GM18505 (cell line): ENCODE measurements at regions not wholly inside any gene's neighbourhood (a gene's known extent, or its start where the extent isn't known, plus 50 kb on each side); places are given as distances from the start of the nearest gene placed in this dataset.
"Not testable (repeated sequence)": the region's sequence is repeated elsewhere in the genome, so short reads cannot be mapped to it uniquely, and the experiment has no call there.

Experiments used
- ATAC-seq: cut with Tn5 transposase; IDR thresholded peaks from one replicate; pipeline ENCODE4 v1.9.1; 2021; ENCODE audit not compliant: unreplicated experiment
- POLR2A ChIP-seq: IDR thresholded peaks from 4 replicates; pipeline ENCODE4 v1.6.1; 2011; ENCODE audit warnings: borderline replicate concordance; ENCODE audit not compliant: insufficient read depth, insufficient read length; ENCODE audit errors: extremely low read depth

DNA sequence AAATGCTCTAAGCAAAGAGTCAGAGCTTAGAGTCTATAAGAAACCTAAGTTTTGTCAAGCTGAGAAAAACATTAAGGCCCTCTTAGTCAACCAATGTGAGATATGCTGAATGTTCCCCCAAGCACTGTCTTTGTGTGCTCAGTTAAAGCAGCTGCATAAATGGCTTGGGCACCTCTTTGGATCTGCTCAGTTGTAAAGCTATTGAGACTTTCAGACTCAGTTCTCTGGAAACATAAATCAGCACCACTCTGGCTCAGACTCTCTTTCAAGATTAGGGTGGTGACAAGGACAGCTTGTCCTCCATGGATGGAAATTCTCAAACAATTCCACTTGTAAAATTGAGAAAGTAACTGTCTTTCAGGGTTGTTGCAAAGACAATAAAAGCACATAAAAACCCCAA, 807.9 kb downstream of the PRELID2 start:
- TF ChIP-seq POLR2A: no peak
- ATAC-seq: no peak

DNA sequence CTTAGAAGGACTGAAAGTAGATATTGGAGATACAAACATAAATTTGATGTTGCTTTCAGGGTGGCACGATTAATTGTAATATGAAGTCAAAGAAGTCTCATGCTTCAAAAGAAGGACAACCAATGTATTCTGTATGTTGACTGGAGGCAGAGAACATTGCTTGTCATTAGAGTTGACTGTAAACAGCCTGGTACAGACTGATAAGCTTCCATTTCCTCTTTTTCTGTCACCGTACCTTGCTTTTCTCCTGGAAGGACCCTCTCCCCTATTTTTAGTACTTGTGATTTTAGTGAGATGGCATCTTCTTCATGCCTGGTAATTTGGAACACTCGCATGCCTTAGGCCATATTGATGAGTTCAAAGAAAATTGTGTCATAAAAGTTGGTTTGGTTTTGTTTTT, 809.4 kb downstream of the PRELID2 start:
- TF ChIP-seq POLR2A: no peak
- ATAC-seq: no peak

DNA sequence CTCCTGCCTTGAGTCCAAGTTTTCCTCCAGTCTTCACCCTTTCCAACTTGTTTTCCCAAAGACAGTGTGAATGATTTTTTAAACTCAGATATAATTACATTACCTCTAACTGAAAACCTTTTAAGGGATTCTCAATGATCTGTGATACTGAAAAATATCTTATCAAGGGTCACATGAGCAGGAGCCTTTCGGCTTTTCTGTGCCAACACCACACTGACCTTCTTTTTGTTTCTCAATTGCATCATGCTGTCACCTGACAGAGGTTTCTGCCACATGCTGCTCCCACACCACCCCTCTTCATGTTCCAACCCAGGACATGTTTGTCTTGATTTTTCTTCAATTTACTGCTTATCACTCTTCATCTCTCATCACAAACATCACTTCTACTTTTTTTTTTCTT, 820.0 kb downstream of the PRELID2 start:
- ATAC-seq: no peak

DNA sequence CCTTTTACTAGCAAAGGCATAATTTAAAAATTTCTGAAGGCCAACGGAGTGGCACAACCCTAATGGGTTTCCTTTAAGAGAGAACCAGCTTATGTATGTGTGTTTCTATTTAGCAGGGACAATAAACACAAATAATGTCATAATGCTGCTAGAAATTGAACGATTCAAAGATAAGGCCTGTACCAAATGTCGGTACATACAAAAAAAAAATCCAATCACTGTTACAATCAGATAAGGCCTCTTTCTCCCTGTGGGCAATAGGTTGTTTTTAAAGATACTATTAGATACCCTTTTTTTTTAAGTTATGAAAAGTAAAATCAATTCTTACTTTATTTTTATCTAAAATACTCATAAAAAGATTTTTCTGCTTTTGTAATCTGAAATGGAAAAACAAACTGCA, 821.0 kb downstream of the PRELID2 start:
- no peak for ATAC-seq

More for the DNA sequence above, 820.0 kb downstream of the PRELID2 start:
- no peak for TF ChIP-seq POLR2A

DNA sequence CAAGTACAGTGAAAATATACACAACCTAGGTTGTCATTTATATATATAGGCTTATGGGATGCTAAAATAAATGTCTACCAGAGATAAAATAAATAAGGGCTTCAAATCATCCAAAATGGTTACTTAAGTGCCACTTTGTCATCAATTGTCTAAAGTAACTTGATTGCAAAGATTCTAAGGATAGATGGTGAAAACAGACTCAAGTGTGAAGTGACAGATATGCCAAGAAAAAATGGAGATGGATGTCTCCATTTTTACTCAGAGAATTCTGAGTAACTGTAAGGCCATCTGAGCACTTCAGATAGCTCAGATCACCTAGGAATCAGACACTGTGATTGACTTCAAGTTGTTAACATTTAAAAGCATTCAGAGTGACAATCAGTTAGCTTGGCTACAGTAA, 824.3 kb downstream of the PRELID2 start:
- ATAC-seq: no peak
- TF ChIP-seq POLR2A: no peak

More for the DNA sequence above, 821.0 kb downstream of the PRELID2 start:
- TF ChIP-seq POLR2A: no peak

DNA sequence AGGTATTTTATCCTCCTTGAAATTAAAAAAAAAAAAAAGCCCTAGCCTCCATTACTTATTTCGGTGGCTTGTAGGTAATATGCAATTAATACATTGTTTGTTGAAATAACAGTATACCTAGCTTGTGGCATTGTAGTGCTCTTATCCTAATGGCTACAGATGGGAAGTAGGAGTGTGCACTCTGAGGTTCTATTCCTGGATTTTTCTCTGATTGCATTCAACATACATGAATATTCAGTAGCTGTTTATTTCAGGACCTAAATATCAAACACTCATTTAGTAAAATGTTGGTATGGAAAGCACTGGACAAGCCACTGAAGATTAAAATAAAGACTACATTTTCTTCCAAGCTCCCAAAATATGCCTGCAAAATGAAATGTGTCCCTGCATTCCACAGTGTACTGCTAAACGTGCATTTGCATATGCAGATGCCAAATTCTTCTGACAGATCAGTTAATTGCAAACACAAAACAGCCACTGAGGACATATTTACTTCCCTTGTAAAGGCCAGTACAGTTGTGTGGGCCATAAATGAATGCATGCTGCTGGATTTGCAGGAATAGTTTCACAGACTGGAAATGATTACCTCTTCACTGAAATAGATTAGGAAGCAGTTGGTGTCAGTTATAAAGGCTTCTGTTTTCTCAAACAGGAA, 826.1 kb downstream of the PRELID2 start:
- TF ChIP-seq POLR2A: no peak
- ATAC-seq: no peak

DNA sequence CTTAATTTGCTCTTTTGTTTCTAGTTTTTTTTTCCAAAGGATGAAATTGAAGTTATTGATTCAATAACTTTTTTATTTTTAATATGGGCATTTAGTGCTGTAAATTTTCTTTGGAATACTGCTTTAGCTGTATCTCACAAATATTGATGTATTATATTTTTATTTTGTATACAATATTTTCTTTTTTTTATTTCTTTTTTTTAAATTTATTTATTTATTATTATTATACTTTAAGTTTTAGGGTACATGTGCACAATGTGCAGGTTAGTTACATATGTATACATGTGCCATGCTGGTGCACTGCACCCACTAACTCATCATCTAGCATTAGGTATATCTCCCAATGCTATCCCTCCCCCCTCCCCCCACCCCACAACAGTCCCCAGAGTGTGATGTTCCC, 823.7 kb downstream of the KCTD16 start:
- ATAC-seq: not testable (repeated sequence)

DNA sequence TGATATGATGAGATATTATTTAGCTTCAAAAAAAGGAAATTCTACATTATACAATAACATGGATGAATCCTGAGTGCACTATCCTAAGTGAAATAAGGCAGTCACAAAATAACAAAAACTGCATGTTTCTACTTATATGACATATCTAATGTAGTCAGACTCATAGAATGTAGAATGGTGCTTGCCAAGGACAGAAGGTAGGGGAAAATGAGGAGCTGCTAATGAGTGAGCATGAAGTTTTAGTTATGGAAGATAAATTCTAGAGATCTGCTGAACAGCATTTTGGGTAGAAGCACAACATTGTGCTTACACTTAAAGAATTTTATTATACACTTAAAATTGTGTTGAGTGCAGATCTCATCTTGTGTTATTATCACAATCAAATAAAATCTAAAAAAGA, 812.4 kb downstream of the KCTD16 start:
- no peak for ATAC-seq
- no peak for TF ChIP-seq POLR2A

DNA sequence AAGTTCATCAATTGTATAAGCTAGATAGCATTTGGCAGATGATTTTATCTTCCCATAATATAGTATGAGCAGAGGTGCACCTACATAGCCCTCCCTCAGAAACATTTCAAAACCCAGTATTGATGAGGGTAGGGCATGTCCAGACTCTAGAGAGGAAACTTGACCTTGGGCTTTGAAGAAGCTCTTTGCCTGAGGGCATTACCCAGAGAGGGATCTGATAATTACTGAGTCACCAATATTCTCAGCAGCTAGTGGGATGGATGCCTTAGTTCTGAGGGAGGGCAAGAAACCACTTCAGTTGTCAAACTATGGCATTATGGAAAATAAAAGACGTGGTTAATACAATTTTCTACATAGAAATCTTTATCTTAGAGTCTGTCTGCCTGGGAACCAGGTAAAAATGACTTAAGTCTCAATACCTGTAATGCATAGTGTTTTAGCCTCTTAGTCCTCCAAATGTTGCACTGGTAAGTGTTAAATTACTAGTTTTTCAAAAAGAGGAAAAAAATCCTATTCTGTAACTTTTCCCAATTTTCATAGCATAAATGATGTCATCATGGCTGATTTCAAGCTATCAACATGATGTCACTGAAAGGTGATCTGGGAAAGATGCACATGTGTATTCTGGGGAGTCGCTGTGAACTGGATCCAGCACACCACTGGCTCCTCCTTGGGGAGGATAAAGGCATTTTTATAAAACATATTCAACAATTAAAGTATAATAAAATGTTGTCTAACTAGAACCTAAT, 809.0 kb downstream of the KCTD16 start:
- TF ChIP-seq POLR2A: no peak
- no peak for ATAC-seq

DNA sequence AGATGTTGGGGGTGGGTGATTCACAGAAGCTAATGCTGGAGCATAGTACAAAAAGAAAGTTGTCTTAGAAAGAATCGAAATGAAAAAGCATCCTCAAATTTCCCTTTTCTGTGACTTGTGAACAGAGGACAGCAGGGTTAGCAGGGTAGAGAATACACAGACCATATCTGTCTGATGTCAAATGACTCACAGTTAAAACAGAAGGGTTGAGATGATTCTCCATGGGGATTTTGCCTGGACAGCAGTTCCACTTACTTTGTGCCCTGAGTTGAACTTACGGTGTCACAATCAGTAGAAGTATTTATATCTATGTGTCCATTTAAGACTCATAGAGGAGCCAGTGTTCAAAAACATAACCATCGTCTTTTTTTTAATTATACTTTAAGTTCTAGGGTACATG, 801.6 kb downstream of the KCTD16 start:
- TF ChIP-seq POLR2A: no peak
- no peak for ATAC-seq

DNA sequence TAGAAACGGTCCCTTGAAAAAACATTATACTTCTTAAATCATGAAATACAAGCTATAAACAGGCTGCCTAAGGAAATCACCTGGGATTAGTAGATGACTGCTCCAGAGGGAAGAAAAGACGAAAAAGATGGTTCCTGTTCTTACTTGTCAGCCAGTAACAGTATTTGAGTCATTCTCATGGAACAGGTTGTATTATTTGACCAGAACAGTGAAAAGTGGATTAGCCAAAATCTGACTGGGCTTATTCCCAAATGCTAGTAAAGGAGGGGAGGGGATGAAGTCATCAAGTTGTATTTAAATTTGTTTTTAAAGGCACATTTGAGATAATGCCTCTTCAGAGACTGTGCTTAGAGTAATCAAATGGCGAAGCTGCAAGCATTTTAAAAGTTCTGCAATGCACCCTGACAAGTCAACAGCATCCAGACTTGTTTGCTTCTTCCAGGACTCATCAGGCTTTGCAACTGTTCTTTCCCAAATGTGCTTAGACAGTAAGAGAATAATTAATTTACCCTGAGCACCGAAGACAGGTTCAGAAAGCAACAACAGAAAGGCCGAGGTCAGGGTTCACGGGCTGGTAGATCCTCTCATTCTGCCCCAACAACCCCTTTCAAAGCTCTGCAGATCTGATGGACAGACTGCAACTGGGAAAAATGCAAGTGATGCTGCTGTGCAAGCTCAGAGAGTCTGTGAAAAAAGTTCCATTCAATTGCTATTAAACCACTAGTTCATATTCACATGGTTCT, 800.6 kb downstream of the KCTD16 start:
- ATAC-seq: no peak
- TF ChIP-seq POLR2A: no peak

DNA sequence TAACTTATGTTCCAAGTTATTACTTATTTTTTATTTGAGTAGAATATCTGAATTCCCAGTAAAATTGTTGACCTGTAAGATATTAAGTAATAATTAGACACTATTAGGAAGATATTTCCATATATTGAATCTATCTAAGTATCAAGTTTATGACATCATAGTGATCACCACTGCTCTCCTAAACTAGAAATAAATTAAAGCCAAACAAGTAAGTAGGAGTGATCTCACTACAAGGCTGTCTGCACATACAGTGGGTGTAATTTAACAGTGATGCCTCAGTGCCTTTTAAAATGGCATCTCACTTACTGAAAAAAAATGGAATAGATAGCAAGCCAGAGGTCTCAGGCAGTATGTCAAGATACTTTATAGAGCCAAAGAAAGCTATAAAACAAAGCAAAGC, 789.6 kb downstream of the KCTD16 start:
- no peak for ATAC-seq
- TF ChIP-seq POLR2A: no peak

DNA sequence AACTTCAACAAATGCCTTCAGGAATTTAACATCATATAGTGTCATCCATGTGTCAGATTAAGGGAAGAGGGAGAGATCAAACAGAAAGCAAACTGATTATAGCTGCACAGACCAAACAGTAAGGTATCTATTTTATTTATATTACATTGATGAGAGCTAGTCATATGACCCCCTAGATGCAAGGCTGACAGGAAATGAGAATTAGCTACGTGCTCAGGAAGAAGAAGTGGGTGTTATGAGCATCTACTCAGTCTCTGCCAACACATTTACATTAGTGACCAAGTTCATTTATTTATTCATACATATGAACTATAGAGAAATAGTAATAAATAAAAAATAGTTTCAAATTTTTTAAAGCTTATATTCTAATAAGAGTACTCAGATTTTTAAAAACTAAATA, 787.3 kb downstream of the KCTD16 start:
- no peak for TF ChIP-seq POLR2A
- ATAC-seq: no peak

DNA sequence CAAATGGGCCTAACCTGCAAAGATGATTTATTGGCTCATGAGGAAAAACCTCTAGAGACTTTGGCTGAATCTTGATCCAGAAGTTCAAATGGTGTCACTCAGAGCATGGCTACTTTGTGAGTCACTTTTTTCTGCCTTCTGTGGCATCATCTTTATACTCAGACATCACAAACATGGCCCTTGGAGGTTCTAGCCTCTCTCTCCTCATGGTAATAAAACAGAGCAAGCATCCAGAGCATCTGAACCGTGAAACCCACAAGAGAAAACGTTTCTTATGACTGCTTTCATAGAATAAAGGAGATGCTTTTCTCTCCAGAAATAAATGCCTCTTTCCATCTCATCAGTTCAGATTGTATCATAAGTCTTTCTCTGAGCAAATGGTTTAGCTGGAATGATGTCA, 780.3 kb downstream of the KCTD16 start:
- ATAC-seq: no peak
- no peak for TF ChIP-seq POLR2A

DNA sequence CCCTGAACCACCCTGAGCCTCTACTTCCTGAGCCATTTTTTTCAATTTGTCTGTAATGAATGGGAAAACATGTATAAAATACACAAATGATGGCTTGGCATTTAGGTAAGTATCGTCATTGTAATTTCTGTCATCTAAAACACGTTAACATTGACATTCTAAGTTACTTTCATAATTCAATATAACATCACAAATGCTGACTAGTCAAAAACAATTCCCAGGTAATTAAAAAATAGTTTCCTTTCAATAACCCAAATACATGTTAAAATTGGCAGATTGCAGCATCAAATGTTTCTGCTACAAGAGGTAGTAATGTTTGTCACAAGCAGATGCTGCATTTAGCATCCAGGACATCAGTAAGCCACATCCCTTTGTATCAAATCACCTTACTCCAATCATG, 776.4 kb downstream of the KCTD16 start:
- no peak for TF ChIP-seq POLR2A
- ATAC-seq: no peak

DNA sequence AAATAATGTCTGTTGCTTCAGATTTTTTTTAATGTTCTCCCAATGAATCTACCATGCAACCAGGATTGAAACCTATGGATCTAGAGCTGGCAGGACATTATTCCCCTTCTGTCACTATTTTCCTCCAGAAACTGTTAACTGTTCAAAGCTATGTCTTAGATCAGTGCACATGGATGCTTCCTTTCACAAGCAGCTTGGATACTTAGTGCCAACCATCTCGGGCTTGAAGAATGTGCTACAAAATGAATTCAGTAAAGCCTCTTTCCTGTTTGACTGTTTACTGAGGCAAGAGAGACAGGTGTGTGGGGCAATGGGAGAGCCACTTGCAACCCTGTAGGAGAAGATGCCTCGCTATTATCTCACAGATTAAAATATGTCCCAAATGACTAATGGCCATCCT, 774.8 kb downstream of the KCTD16 start:
- TF ChIP-seq POLR2A: no peak
- ATAC-seq: no peak
